Right lobe of liver (tissue), 6 donors: ENCODE measurements at regions not wholly inside any gene's neighbourhood (a gene's known extent, or its start where the extent isn't known, plus 50 kb on each side); places are given as distances from the start of the nearest gene placed in this dataset.
"Not testable (repeated sequence)": the region's sequence is repeated elsewhere in the genome, so short reads cannot be mapped to it uniquely, and the experiment has no call there.

ENCODE experiments used
- ATAC-seq, 4 donors: fragments of 200-7000 bp; cut with Tn5 transposase; one replicate each; pipeline ENCODE4 v1.9.1; 2020; ENCODE audit warnings: mild to moderate bottlenecking in 4 of 4, moderate library complexity in 4 of 4
- DNase-seq, 3 donors: peaks; one replicate each; pipeline ENCODE4 v3.0.0-alpha.2; 2020
- H3K27ac ChIP-seq, 3 donors: fragments of 200-600 bp; one replicate each; pipeline ENCODE4 v1.8.0; 2022
- H3K27me3 ChIP-seq, 2 donors: fragments of 200-600 bp; one replicate each; pipeline ENCODE4 v1.8.0; 2022
- H3K36me3 ChIP-seq, 4 donors: fragments of 200-600 bp; sonication (generic) in 1 of 4; one replicate each; pipeline versions ENCODE4 v1.5.1 to v1.8.0; 2017 to 2022; ENCODE audit warnings: control low read depth in 1 of 4
- H3K4me1 ChIP-seq, 4 donors: fragments of 200-600 bp; sonication (generic) in 1 of 4; one replicate each; pipeline versions ENCODE4 v1.5.1 to v1.8.0; 2017 to 2022; ENCODE audit warnings: control low read depth in 1 of 4
- H3K4me3 ChIP-seq, 3 donors: fragments of 200-600 bp; one replicate each; pipeline ENCODE4 v1.8.0; 2022
- H3K9me3 ChIP-seq, 4 donors: fragments of 200-600 bp; sonication (generic) in 1 of 4; one replicate each; pipeline versions ENCODE4 v1.5.1 to v1.8.0; 2017 to 2022; ENCODE audit warnings: control low read depth in 1 of 4
- CTCF ChIP-seq, 4 donors: fragments of 200-600 bp in 3 of 4; fragments of 450-650 bp in 1 of 4; IDR thresholded peaks; one replicate each; pipeline versions ENCODE4 v1.5.1 to v1.8.0; 2016 to 2022; ENCODE audit warnings: antibody characterized with exemption in 4 of 4, mild to moderate bottlenecking in 2 of 4
- POLR2A ChIP-seq: fragments of 450-650 bp; IDR thresholded peaks from one replicate; pipeline ENCODE4 v1.6.1; 2017; ENCODE audit warnings: antibody characterized with exemption, mild to moderate bottlenecking
- WGBS: methylation state at CpG from one replicate; pipeline ENCODE4 v1.1.6; 2018; ENCODE audit warnings: low coverage, low lambda C conversion rate; ENCODE audit not compliant: insufficient coverage; ENCODE audit errors: missing lambda C conversion rate; 5-methylcytosine and 5-hydroxymethylcytosine counted together
- intact Hi-C, 2 donors: fragments of 100-400 bp; cut with DNase I; formaldehyde crosslinking; loops; one replicate each; pipeline versions ENCODE4 v1.11.2 to v1.14.1; 2022
- donor health status: DM: no; HTN: yes; CAD: no.
- donor health status: DM: no; HTN: no; CAD: no.
- donor health status: DM: no; HTN: no; CAD: no.
- donor health status: DM: no; HTN: yes; CAD: no.
- donor health status: DM: no; HTN: yes; CAD: no.

GRCh38 chr1:172835834-172836233, 176.9 kb downstream of the FASLG start:
- TF ChIP-seq POLR2A (no peak), CTCF (IDR thresholded peaks at IDR 0.05) (no peak)

DNA sequence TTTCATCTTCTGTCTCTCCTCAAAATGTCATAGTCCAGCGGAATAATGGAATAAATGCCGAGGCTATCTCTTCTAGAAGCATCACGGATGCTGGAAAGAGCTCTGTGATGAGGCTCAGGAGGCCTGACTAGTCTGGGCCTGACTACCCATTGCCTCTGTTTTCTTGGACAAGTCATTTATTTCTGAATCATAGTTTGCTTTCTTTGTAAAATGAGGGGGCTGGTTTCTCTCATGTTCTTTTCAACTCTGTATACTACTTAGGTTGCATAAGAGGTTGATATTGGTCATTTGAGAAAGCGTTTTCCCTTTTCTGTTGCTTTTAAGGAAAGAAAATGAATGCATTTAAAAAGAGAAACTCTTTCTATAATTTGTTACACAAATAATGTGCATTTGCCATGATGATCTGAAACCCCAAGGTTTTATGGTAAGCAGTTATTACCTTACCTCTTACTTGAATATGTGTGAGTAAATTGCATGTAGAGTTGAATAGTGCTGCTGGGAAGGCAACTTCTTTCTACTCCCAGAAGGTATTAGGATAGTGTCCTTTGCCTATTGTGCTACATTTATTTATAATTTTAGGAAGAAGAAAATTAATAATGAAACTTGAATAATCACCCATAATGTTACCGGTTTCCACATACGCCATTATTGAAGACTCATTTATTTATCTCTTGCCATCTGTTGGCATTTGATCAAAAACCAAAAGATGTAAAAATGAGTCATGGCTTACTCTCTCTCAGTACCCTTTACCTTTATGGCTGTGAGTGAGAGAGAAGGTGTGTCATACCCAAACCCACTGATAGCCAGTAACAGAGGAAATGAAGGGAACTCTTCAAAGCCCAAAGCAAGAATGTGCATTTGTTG, 179.1 kb downstream of the FASLG start:
- H3K4me1 ChIP-seq, result no peaks in the 10 kb centered on the region
- H3K36me3 ChIP-seq, result no peaks in the 10 kb centered on the region
- H3K9me3 ChIP-seq, result no peaks in the 10 kb centered on the region
- H3K27ac ChIP-seq, result no peak overlapping the region
- intact Hi-C loops, result no loop called here
- DNase-seq (no peak), ATAC-seq (no peak)
- TF ChIP-seq POLR2A (no peak), CTCF (IDR thresholded peaks at IDR 0.05) (no peak)
- WGBS, result 70% methylated on average over 6 of the region's 6 CpGs
- no peaks in the 10 kb centered on the region for H3K27me3 ChIP-seq
- no peak overlapping the region for H3K4me3 ChIP-seq

More at GRCh38 chr1:172835834-172836233, 176.9 kb downstream of the FASLG start:
- Histone ChIP-seq H3K27me3 (no peaks in the 10 kb centered on the region), H3K4me1 (no peaks in the 10 kb centered on the region), H3K27ac (no peak overlapping the region), H3K36me3 (no peaks in the 10 kb centered on the region), H3K9me3 (no peaks in the 10 kb centered on the region), H3K4me3 (no peak overlapping the region)
- DNase-seq (no peak), ATAC-seq (no peak)
- intact Hi-C loops, result no loop called here
- WGBS, result 100% methylated on average over 1 of the region's 2 CpGs

- DNase-seq, result no peak
- Histone ChIP-seq H3K4me3 (no peak overlapping the region), H3K36me3 (no peaks in the 10 kb centered on the region), H3K27ac (no peak overlapping the region), H3K27me3 (no peaks in the 10 kb centered on the region), H3K4me1 (no peaks in the 10 kb centered on the region), H3K9me3 (no peaks in the 10 kb centered on the region)
- 90% methylated on average over 4 of the region's 4 CpGs for WGBS
- ATAC-seq, result no peak
- intact Hi-C loops, result no loop called here
- TF ChIP-seq POLR2A, result no peak
- TF ChIP-seq CTCF (IDR thresholded peaks at IDR 0.05), result no peak
These were observed 179.9 kb downstream of the FASLG start for GRCh38 chr1:172838680-172839313.

DNA sequence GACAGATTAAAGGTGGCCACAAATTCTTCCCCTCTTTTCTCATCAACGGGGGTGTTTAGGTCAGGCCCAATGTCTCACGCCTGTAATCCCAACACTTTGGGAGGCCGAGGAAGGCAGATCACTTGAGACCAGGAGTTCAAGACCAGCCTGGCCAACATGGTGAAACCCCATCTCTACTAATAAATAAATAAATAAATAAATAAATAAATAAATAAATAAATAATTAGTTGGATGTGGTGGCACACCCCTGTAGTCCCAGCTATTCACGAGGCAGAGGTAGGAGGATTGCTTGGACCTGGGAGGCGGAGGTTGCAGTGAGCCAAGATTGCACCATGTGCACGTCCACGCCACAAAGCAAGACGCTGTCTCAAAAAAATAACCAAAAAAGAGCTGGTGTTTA, 180.7 kb downstream of the FASLG start:
- H3K9me3 ChIP-seq, H3K27ac ChIP-seq, H3K36me3 ChIP-seq, H3K27me3 ChIP-seq, H3K4me1 ChIP-seq, DNase-seq, intact Hi-C loops, ATAC-seq, H3K4me3 ChIP-seq: not testable (repeated sequence)
- 80% methylated on average over 6 of the region's 8 CpGs for WGBS

DNA sequence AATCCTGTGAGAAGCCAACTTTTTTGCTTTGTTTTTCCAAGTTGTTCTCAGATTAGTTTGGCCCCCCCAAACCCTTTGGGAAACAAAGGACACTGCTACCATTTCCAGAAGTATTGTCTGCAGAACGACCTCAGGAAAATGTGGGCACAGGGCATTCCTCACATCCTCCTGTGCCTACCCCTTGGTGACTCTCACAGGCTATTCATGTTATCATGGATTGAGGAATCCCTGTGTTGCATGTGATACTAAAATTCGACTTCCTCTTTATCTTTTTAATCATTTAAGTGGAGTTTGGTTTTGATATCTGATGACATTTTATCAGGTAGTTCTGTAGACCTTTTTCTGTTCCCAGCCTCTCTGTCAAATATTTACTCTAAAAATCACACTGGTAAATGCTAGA, 184.5 kb downstream of the FASLG start:
- H3K9me3 ChIP-seq, result no peaks in the 10 kb centered on the region
- H3K4me3 ChIP-seq, result no peak overlapping the region
- no peak for DNase-seq
- H3K4me1 ChIP-seq, result no peaks in the 10 kb centered on the region
- intact Hi-C loops, result no loop called here
- H3K27ac ChIP-seq, result no peak overlapping the region
- no peaks in the 10 kb centered on the region for H3K36me3 ChIP-seq
- 27% methylated on average over 2 of the region's 2 CpGs for WGBS
- ATAC-seq, result no peak
- TF ChIP-seq POLR2A (no peak), CTCF (IDR thresholded peaks at IDR 0.05) (no peak)
- no peaks in the 10 kb centered on the region for H3K27me3 ChIP-seq
